Esophagus (tissue), 2 donors: ENCODE measurements at regions not wholly inside any gene's neighbourhood (a gene's known extent, or its start where the extent isn't known, plus 50 kb on each side); places are given as distances from the start of the nearest gene placed in this dataset.
"Not testable (repeated sequence)": the region's sequence is repeated elsewhere in the genome, so short reads cannot be mapped to it uniquely, and the experiment has no call there.

Experiments
- H3K27ac ChIP-seq, 2 donors: one replicate each; pipeline ENCODE4 v1.5.1; 2013; ENCODE audit warnings: low read depth in 2 of 2, mild to moderate bottlenecking in 2 of 2, inconsistent platforms in 1 of 2, low read length in 1 of 2, moderate library complexity in 1 of 2
- H3K27me3 ChIP-seq, 2 donors: one replicate each; pipeline ENCODE4 v1.6.1; 2013; ENCODE audit warnings: low read length in 2 of 2, control low read depth in 1 of 2, mild to moderate bottlenecking in 1 of 2; ENCODE audit not compliant: insufficient read depth in 2 of 2, control insufficient read depth in 1 of 2
- H3K36me3 ChIP-seq, 2 donors: one replicate each; pipeline ENCODE4 v1.6.1; 2013; ENCODE audit warnings: low read length in 1 of 2; ENCODE audit not compliant: control insufficient read depth in 2 of 2, insufficient read depth in 2 of 2
- H3K4me1 ChIP-seq, 2 donors: one replicate each; pipeline ENCODE4 v1.6.1; 2013; ENCODE audit warnings: low read length in 1 of 2; ENCODE audit not compliant: control insufficient read depth in 2 of 2, insufficient read depth in 2 of 2
- H3K4me3 ChIP-seq, 2 donors: one replicate each; pipeline ENCODE4 v1.5.1; 2013; ENCODE audit warnings: low read length in 2 of 2, mild to moderate bottlenecking in 2 of 2, low read depth in 1 of 2, moderate library complexity in 1 of 2
- H3K9me3 ChIP-seq, 2 donors: one replicate each; pipeline ENCODE4 v1.6.1; 2013; ENCODE audit warnings: mild to moderate bottlenecking in 2 of 2, low read depth in 1 of 2, low read length in 1 of 2, moderate library complexity in 1 of 2; ENCODE audit not compliant: control insufficient read depth in 2 of 2, insufficient read depth in 1 of 2
- WGBS, 2 donors: extraction: QIAGEN DNeasy Blood & Tissue Kit; methylation state at CpG; one replicate each; pipeline ENCODE4 v1.1.7; 2013; 5-methylcytosine and 5-hydroxymethylcytosine counted together
- donor health status: healthy with polysubstance abuse.
- donor health status: Bipolar disorder and iron deficiency.

- Histone ChIP-seq H3K27ac (no peak overlapping the region), H3K4me1 (no peaks in the 10 kb centered on the region), H3K9me3 (no peaks in the 10 kb centered on the region), H3K36me3 (no peaks in the 10 kb centered on the region), H3K27me3 (no peaks in the 10 kb centered on the region), H3K4me3 (no peak overlapping the region)
- WGBS, 2 donors: 38 to 50% methylated on average over 1 of the region's 1 CpG
These were observed 1043.6 kb downstream of the DIPK2A start for GRCh38 chr3:145015253-145015652.

GRCh38 chr3:145017959-145018358 is 1046.3 kb downstream of the DIPK2A start:
- Histone ChIP-seq H3K4me1 (no peaks in the 10 kb centered on the region), H3K9me3 (no peaks in the 10 kb centered on the region), H3K27me3 (no peaks in the 10 kb centered on the region), H3K36me3 (no peaks in the 10 kb centered on the region), H3K27ac (no peak overlapping the region), H3K4me3 (no peak overlapping the region)
- 39 to 44% methylated on average over 1 of the region's 1 CpG for WGBS, 2 donors

DNA sequence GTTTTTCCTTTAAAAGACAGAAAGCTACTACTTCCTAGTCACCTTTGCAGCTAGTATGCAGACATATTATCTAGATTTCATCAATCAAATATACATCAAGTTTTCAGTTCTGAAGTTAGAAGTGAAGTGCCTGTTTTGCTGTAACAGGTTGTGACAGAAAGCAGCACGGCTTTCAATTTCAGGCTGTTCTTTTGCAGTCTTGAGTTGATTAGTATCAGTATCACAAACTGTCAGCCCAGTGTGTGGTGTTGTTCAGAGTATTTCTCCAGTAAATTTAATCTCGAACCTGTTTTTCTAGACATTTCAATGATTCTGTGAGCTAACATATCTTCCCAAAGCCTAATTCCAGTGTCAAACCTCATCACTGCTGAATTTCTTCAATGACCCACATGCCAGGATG is 1050.8 kb downstream of the DIPK2A start:
- no peaks in the 10 kb centered on the region for H3K36me3 ChIP-seq
- no peaks in the 10 kb centered on the region for H3K9me3 ChIP-seq
- no peaks in the 10 kb centered on the region for H3K27me3 ChIP-seq
- no peaks in the 10 kb centered on the region for H3K4me1 ChIP-seq
- 88 to 89% methylated on average over 2 of the region's 2 CpGs for WGBS, 2 donors
- no peak overlapping the region for H3K27ac ChIP-seq
- H3K4me3 ChIP-seq: no peak overlapping the region

- Histone ChIP-seq H3K27me3 (no peaks in the 10 kb centered on the region), H3K4me1 (no peaks in the 10 kb centered on the region), H3K9me3 (no peaks in the 10 kb centered on the region), H3K4me3 (no peak overlapping the region), H3K27ac (no peak overlapping the region), H3K36me3 (no peaks in the 10 kb centered on the region)
- 61 to 89% methylated on average over 1 of the region's 1 CpG for WGBS, 2 donors
These were observed 1053.1 kb downstream of the DIPK2A start for GRCh38 chr3:145024700-145025099.

- not testable (repeated sequence) for H3K9me3 ChIP-seq, H3K36me3 ChIP-seq, H3K27ac ChIP-seq, H3K4me1 ChIP-seq, H3K4me3 ChIP-seq, H3K27me3 ChIP-seq
- 66 to 67% methylated on average over 3 of the region's 3 CpGs for WGBS, 2 donors
These were observed 1055.6 kb downstream of the DIPK2A start for GRCh38 chr3:145027186-145027585.

DNA sequence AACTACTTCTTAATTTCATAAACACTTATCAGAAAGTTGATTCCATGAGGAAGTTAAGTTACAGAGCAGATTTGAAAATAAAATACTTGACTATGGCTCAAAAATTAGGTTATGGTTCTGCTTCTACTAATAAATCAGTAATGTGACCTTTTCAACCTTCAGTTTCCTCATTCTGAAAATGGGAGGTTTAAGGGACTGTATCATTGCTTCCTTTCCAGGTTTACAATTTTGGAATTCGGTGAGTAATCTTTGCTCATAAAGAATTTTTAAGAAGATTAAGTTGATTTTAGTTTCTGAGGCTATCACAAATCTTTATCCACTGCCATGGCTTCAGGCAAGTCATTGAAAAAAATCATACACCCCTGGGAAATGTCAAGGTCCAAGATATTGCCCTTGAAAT is 1061.2 kb downstream of the DIPK2A start:
- Histone ChIP-seq H3K27ac (no peak overlapping the region), H3K4me1 (no peaks in the 10 kb centered on the region)
- WGBS, 2 donors: 76 to 80% methylated on average over 1 of the region's 1 CpG

DNA sequence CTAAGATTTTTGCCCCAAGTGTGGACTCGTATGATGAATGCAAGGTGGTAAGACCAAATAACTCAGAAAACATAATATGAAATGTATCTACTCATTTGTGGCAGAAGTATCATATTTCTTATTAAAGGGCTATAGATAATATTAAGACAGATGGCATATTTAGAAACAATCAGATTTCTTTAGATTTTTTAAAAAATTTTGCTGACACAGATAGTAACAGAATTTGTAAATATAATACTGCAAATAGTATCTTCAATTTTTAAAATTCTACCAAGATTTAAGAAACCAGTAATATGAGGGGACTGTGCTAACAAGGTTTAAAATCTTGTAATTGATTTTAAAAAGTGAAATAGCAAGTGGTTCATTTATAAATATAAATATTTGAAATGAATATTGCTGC is 1064.1 kb downstream of the DIPK2A start:
- 83 to 95% methylated on average over 1 of the region's 1 CpG for WGBS, 2 donors
- Histone ChIP-seq H3K4me1 (no peaks in the 10 kb centered on the region), H3K9me3 (no peaks in the 10 kb centered on the region), H3K4me3 (no peak overlapping the region), H3K36me3 (no peaks in the 10 kb centered on the region), H3K27ac (no peak overlapping the region), H3K27me3 (no peaks in the 10 kb centered on the region)

More for the DNA sequence above, 1061.2 kb downstream of the DIPK2A start:
- Histone ChIP-seq H3K4me3 (no peak overlapping the region), H3K9me3 (no peaks in the 10 kb centered on the region), H3K27me3 (no peaks in the 10 kb centered on the region), H3K36me3 (no peaks in the 10 kb centered on the region)

GRCh38 chr3:145054055-145054454 is 1082.4 kb downstream of the DIPK2A start:
- not testable (repeated sequence) for H3K4me3 ChIP-seq, H3K4me1 ChIP-seq, H3K9me3 ChIP-seq, H3K36me3 ChIP-seq, H3K27me3 ChIP-seq, H3K27ac ChIP-seq
- WGBS, 2 donors: 90 to 92% methylated on average over 2 of the region's 2 CpGs

DNA sequence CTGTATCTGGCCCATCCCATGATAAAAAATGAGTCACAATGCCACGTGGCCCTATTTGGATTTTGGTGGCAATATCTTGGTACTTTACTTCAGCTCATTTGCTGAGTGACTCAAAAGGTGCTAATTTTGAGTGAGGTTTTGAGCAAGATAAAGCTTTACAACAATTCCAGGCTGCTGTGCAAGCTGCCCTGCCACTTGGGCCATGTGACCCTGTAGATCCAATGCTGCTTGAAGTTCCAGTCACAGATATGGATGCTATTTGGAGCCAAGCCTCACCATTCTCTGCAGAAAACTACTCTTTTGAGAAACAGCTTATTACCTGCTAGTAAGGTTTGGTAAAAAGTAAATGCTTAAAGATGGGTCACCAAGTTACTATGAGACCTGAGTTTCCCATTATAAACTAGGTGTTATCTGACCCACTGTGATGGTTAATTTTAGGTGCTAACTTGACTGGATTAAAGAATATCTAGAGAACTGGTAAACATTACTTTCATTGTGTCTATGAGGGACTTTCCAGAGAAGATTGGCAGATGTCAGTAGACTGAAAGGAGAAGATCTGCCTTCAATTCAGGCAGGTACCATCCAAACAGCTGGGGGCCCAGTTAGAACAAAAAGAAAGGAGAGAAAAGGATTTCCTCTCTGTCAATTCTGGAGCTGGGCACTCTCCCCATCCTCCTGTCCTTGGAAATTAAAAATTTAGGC is 1083.9 kb downstream of the DIPK2A start:
- Histone ChIP-seq H3K4me1 (no peaks in the 10 kb centered on the region), H3K4me3 (no peak overlapping the region), H3K27ac (no peak overlapping the region), H3K27me3 (no peaks in the 10 kb centered on the region), H3K9me3 (no peaks in the 10 kb centered on the region), H3K36me3 (no peaks in the 10 kb centered on the region)
- 50 to 66% methylated on average over 1 of the region's 1 CpG for WGBS, 2 donors

DNA sequence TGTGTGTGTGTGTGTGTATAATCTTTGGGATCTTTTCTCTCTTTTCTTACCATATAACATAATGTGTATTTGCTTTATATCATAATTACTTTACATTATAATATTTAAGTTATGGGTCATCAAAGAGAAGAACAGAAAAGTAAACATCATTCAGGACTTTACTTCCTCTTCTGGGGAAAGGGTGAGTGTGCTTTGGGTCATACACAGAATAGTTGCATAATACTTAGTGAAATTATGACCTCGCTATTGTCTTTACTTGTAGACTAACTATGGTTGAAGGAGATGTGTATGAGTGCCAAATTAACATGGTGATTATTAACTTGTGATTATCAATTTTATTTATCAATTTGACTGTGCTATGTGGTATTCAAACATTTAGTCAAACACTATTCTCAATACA is 1086.9 kb downstream of the DIPK2A start:
- H3K36me3 ChIP-seq: no peaks in the 10 kb centered on the region
- H3K27ac ChIP-seq: no peak overlapping the region
- H3K4me1 ChIP-seq: no peaks in the 10 kb centered on the region
- H3K4me3 ChIP-seq: no peak overlapping the region
- 88 to 91% methylated on average over 1 of the region's 1 CpG for whole genome bisulfite sequencing, 2 donors
- H3K9me3 ChIP-seq: peaks cover 2% of the 10 kb centered on the region in 2 donors
- H3K27me3 ChIP-seq: no peaks in the 10 kb centered on the region
